ENCODE measurements at regions not wholly inside any gene's neighbourhood (a gene's known extent, or its start where the extent isn't known, plus 50 kb on each side); places are given as distances from the start of the nearest gene placed in this dataset.

GRCh38 chr12:124713041-124713435 lies 145.6 kb upstream of the NCOR2 start:
- TF ChIP-seq YY1 (IDR thresholded peaks at IDR 0.05; ENCODE audit: insufficient read depth, insufficient read length) = no peak
- no peak for TF ChIP-seq ZNF274 (IDR thresholded peaks at IDR 0.05; ENCODE audit: low read depth, low read length)
- no peak for TF ChIP-seq SUZ12 (IDR thresholded peaks at IDR 0.05; ENCODE audit: extremely low read depth, insufficient read depth, insufficient read length)
